ENCODE measurements at regions not wholly inside any gene's neighbourhood (a gene's known extent, or its start where the extent isn't known, plus 50 kb on each side); places are given as distances from the start of the nearest gene placed in this dataset.

GRCh38 chr18:6659963-6660725 lies 69.4 kb upstream of the ARHGAP28 start:
- no peak for DNase-seq

GRCh38 chr18:6661692-6662415 lies 67.7 kb upstream of the ARHGAP28 start:
- no peak for DNase-seq

- no peak for DNase-seq
These were observed 63.4 kb upstream of the ARHGAP28 start for GRCh38 chr18:6666012-6666685.

- no peak for DNase-seq
These were observed 60.7 kb upstream of the ARHGAP28 start for GRCh38 chr18:6668836-6669235.

GRCh38 chr18:6672821-6673308 lies 56.7 kb upstream of the ARHGAP28 start:
- no peak for DNase-seq

- no peak for DNase-seq
These were observed 52.4 kb upstream of the ARHGAP28 start for GRCh38 chr18:6677086-6677485.

GRCh38 chr18:6679201-6679600 lies 50.3 kb upstream of the ARHGAP28 start:
- DNase-seq: no peak
